ENCODE measurements at regions not wholly inside any gene's neighbourhood (a gene's known extent, or its start where the extent isn't known, plus 50 kb on each side); places are given as distances from the start of the nearest gene placed in this dataset.

- TF ChIP-seq GABPA (IDR thresholded peaks at IDR 0.05; ENCODE audit: low read depth) (no peak), SPI1 (IDR thresholded peaks at IDR 0.05; ENCODE audit: borderline replicate concordance, low read depth) (no peak), CTCF (IDR thresholded peaks at IDR 0.05; ENCODE audit: insufficient read depth, low read length) (no peak), REST (IDR thresholded peaks at IDR 0.05; ENCODE audit: insufficient replicate concordance, low read depth) (no peak), POLR2AphosphoS5 (IDR thresholded peaks at IDR 0.05; ENCODE audit: low read depth) (no peak)
- Histone ChIP-seq H3K27me3 (ENCODE audit: insufficient read depth, poor library complexity, severe bottlenecking) (peaks cover 4% of the 10 kb centered on the region), H3K4me3 (replicated peaks; ENCODE audit: insufficient read depth, low read length) (no peak overlapping the region), H3K27ac (replicated peaks) (no peak overlapping the region)
- DNase-seq (ENCODE audit: low read depth in 1 of 2, low spot score in 1 of 2), result no peak
Measured at GRCh38 chr5:159752622-159753275, 163.5 kb upstream of the ADRA1B start.

GRCh38 chr5:159758189-159758588 lies 158.1 kb upstream of the ADRA1B start:
- DNase-seq (ENCODE audit: low read depth in 1 of 2, low spot score in 1 of 2), result no peak
- TF ChIP-seq GABPA (IDR thresholded peaks at IDR 0.05; ENCODE audit: low read depth), result no peak
- Histone ChIP-seq H3K27me3 (ENCODE audit: insufficient read depth, poor library complexity, severe bottlenecking) (peaks cover 4% of the 10 kb centered on the region), H3K27ac (replicated peaks) (no peak overlapping the region), H3K4me3 (replicated peaks; ENCODE audit: insufficient read depth, low read length) (no peak overlapping the region)

- DNase-seq (ENCODE audit: low read depth in 1 of 2, low spot score in 1 of 2), result no peak
- peaks cover 7% of the 10 kb centered on the region for H3K27me3 ChIP-seq (ENCODE audit: insufficient read depth, poor library complexity, severe bottlenecking)
- TF ChIP-seq POLR2AphosphoS5 (IDR thresholded peaks at IDR 0.05; ENCODE audit: low read depth), result no peak
- TF ChIP-seq CTCF (IDR thresholded peaks at IDR 0.05; ENCODE audit: insufficient read depth, low read length), result no peak
- TF ChIP-seq GABPA (IDR thresholded peaks at IDR 0.05; ENCODE audit: low read depth), result no peak
- TF ChIP-seq SPI1 (IDR thresholded peaks at IDR 0.05; ENCODE audit: borderline replicate concordance, low read depth), result no peak
- no peak for TF ChIP-seq REST (IDR thresholded peaks at IDR 0.05; ENCODE audit: insufficient replicate concordance, low read depth)
- no peak overlapping the region for H3K4me3 ChIP-seq (replicated peaks; ENCODE audit: insufficient read depth, low read length)
- no peak overlapping the region for H3K27ac ChIP-seq (replicated peaks)
Measured at GRCh38 chr5:159759791-159760290, 156.4 kb upstream of the ADRA1B start.

GRCh38 chr5:159762921-159763320 lies 153.4 kb upstream of the ADRA1B start:
- DNase-seq (ENCODE audit: low read depth in 1 of 2, low spot score in 1 of 2), result no peak
- TF ChIP-seq CTCF (IDR thresholded peaks at IDR 0.05; ENCODE audit: insufficient read depth, low read length) (no peak), SPI1 (IDR thresholded peaks at IDR 0.05; ENCODE audit: borderline replicate concordance, low read depth) (no peak), POLR2AphosphoS5 (IDR thresholded peaks at IDR 0.05; ENCODE audit: low read depth) (no peak), REST (IDR thresholded peaks at IDR 0.05; ENCODE audit: insufficient replicate concordance, low read depth) (no peak), GABPA (IDR thresholded peaks at IDR 0.05; ENCODE audit: low read depth) (no peak)

More at GRCh38 chr5:159762921-159763320, 153.4 kb upstream of the ADRA1B start:
- Histone ChIP-seq H3K27me3 (ENCODE audit: insufficient read depth, poor library complexity, severe bottlenecking) (peaks cover 5% of the 10 kb centered on the region), H3K27ac (replicated peaks) (no peak overlapping the region), H3K4me3 (replicated peaks; ENCODE audit: insufficient read depth, low read length) (no peak overlapping the region)
